ENCODE measurements at regions not wholly inside any gene's neighbourhood (a gene's known extent, or its start where the extent isn't known, plus 50 kb on each side); places are given as distances from the start of the nearest gene placed in this dataset.

GRCh38 chr11:38990139-38990538 lies 2392.1 kb upstream of the RAG2 start:
- Mint-ChIP-seq H3K27ac (ENCODE audit: unreplicated experiment) (no peak overlapping the region), H3K4me3 (ENCODE audit: unreplicated experiment) (no peak overlapping the region), H3K27me3 (ENCODE audit: unreplicated experiment) (no peaks in the 10 kb centered on the region), H3K9me3 (ENCODE audit: unreplicated experiment) (peaks cover 5% of the 10 kb centered on the region), H3K4me1 (ENCODE audit: unreplicated experiment) (no peaks in the 10 kb centered on the region), H3K36me3 (ENCODE audit: low read depth, unreplicated experiment) (peaks cover 3% of the 10 kb centered on the region)
- DNase-seq (ENCODE audit: low spot score), result no peak
- no peak for TF ChIP-seq CTCF (IDR thresholded peaks at IDR 0.05; ENCODE audit: unreplicated experiment)

- peaks cover 3% of the 10 kb centered on the region for H3K36me3 Mint-ChIP-seq (ENCODE audit: low read depth, unreplicated experiment)
- no peak for DNase-seq (ENCODE audit: low spot score)
- no peak overlapping the region for H3K4me3 Mint-ChIP-seq (ENCODE audit: unreplicated experiment)
- no peaks in the 10 kb centered on the region for H3K4me1 Mint-ChIP-seq (ENCODE audit: unreplicated experiment)
- H3K27ac Mint-ChIP-seq (ENCODE audit: unreplicated experiment), result no peak overlapping the region
- H3K27me3 Mint-ChIP-seq (ENCODE audit: unreplicated experiment), result no peaks in the 10 kb centered on the region
- peaks cover 5% of the 10 kb centered on the region for H3K9me3 Mint-ChIP-seq (ENCODE audit: unreplicated experiment)
- TF ChIP-seq CTCF (IDR thresholded peaks at IDR 0.05; ENCODE audit: unreplicated experiment), result no peak
Measured at GRCh38 chr11:38988908-38989307, 2390.9 kb upstream of the RAG2 start.

- Mint-ChIP-seq H3K9me3 (ENCODE audit: unreplicated experiment) (no peaks in the 10 kb centered on the region), H3K4me1 (ENCODE audit: unreplicated experiment) (no peaks in the 10 kb centered on the region), H3K36me3 (ENCODE audit: low read depth, unreplicated experiment) (no peaks in the 10 kb centered on the region), H3K4me3 (ENCODE audit: unreplicated experiment) (no peak overlapping the region), H3K27me3 (ENCODE audit: unreplicated experiment) (no peaks in the 10 kb centered on the region), H3K27ac (ENCODE audit: unreplicated experiment) (no peak overlapping the region)
- TF ChIP-seq CTCF (IDR thresholded peaks at IDR 0.05; ENCODE audit: unreplicated experiment), result no peak
- no peak for DNase-seq (ENCODE audit: low spot score)
Measured at GRCh38 chr11:38972220-38972619, 2374.2 kb upstream of the RAG2 start.

- no peak for DNase-seq (ENCODE audit: low spot score)
- Mint-ChIP-seq H3K27me3 (ENCODE audit: unreplicated experiment) (no peaks in the 10 kb centered on the region), H3K36me3 (ENCODE audit: low read depth, unreplicated experiment) (no peaks in the 10 kb centered on the region), H3K4me3 (ENCODE audit: unreplicated experiment) (no peak overlapping the region), H3K27ac (ENCODE audit: unreplicated experiment) (no peak overlapping the region), H3K9me3 (ENCODE audit: unreplicated experiment) (no peaks in the 10 kb centered on the region), H3K4me1 (ENCODE audit: unreplicated experiment) (no peaks in the 10 kb centered on the region)
- no peak for TF ChIP-seq CTCF (IDR thresholded peaks at IDR 0.05; ENCODE audit: unreplicated experiment)
Measured at GRCh38 chr11:38971141-38971540, 2373.1 kb upstream of the RAG2 start.

GRCh38 chr11:38968951-38969350 lies 2370.9 kb upstream of the RAG2 start:
- no peak for DNase-seq (ENCODE audit: low spot score)
- TF ChIP-seq CTCF (IDR thresholded peaks at IDR 0.05; ENCODE audit: unreplicated experiment), result no peak
- H3K9me3 Mint-ChIP-seq (ENCODE audit: unreplicated experiment), result no peaks in the 10 kb centered on the region
- H3K4me3 Mint-ChIP-seq (ENCODE audit: unreplicated experiment), result no peak overlapping the region
- H3K4me1 Mint-ChIP-seq (ENCODE audit: unreplicated experiment), result no peaks in the 10 kb centered on the region
- no peaks in the 10 kb centered on the region for H3K36me3 Mint-ChIP-seq (ENCODE audit: low read depth, unreplicated experiment)
- H3K27me3 Mint-ChIP-seq (ENCODE audit: unreplicated experiment), result no peaks in the 10 kb centered on the region
- no peak overlapping the region for H3K27ac Mint-ChIP-seq (ENCODE audit: unreplicated experiment)
